ENCODE measurements at regions not wholly inside any gene's neighbourhood (a gene's known extent, or its start where the extent isn't known, plus 50 kb on each side); places are given as distances from the start of the nearest gene placed in this dataset.
"Not testable (repeated sequence)": the region's sequence is repeated elsewhere in the genome, so short reads cannot be mapped to it uniquely, and the experiment has no call there.

DNA sequence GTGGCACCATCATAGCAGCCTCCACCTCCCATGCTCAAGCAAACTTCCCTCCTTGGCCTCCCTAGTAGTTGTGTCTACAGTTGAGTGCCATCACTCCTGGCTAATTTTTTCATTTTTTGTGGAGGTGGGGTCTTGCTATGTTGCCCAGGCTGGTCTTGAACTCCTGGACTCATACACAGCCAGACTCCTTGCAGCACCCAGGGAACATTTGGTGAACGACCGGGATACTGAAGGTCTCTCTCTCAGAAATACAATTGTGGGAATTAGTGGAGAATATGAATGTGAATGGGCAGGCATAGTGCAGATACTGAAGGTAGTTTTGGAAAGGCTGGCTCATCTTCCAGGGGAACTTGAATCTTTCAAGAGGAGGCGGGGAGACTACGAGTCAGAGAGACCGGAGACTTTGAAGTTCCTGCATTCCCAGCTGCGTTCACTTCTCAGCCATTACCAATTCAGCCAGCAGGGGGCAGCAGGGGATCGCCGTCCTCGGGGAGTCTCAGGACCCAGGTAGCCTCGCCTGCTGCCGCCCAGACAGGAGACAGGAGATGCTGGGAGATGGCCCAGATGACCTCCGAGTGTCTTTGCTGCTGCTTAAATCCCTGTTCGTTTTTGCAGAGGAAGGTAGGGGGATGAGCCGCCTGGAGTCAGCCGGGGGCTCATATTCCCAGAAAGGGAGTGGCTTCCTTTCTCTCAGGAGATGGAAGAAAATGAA is 68.6 kb downstream of the HAPSTR1 start:
- Histone ChIP-seq H3K4me3 (ENCODE audit: low read depth in 1 of 2, low read length in 2 of 2) (no peak overlapping the region), H3K4me1 (ENCODE audit: insufficient read depth, low read length) (peaks cover 4% of the 10 kb centered on the region), H3K79me2 (ENCODE audit: insufficient read depth, low read length) (no peaks in the 10 kb centered on the region), H4K20me1 (ENCODE audit: insufficient read depth, low read length) (0 out of 2 replicates have a peak, but pooled peaks cover 2% of the 10 kb centered on the region), H3K4me2 (ENCODE audit: insufficient read depth, low read length) (no peak overlapping the region), H2AFZ (ENCODE audit: low read depth, low read length) (no peak overlapping the region), H3K9me3 (ENCODE audit: insufficient read depth, low read length, severe bottlenecking) (no peaks in the 10 kb centered on the region), H3K36me3 (ENCODE audit: insufficient read depth, low read length) (no peaks in the 10 kb centered on the region), H3K27ac (ENCODE audit: low read length) (no peak overlapping the region), H3K9ac (ENCODE audit: low read depth, low read length) (no peak overlapping the region), H3K27me3 (ENCODE audit: insufficient read depth, low read length, poor library complexity) (no peaks in the 10 kb centered on the region)
- peak; percentile 71 for ATAC-seq (ENCODE audit: insufficient read depth, low read depth)
- peak; percentile 63 for DNase-seq
- TF ChIP-seq, protein P1, sequence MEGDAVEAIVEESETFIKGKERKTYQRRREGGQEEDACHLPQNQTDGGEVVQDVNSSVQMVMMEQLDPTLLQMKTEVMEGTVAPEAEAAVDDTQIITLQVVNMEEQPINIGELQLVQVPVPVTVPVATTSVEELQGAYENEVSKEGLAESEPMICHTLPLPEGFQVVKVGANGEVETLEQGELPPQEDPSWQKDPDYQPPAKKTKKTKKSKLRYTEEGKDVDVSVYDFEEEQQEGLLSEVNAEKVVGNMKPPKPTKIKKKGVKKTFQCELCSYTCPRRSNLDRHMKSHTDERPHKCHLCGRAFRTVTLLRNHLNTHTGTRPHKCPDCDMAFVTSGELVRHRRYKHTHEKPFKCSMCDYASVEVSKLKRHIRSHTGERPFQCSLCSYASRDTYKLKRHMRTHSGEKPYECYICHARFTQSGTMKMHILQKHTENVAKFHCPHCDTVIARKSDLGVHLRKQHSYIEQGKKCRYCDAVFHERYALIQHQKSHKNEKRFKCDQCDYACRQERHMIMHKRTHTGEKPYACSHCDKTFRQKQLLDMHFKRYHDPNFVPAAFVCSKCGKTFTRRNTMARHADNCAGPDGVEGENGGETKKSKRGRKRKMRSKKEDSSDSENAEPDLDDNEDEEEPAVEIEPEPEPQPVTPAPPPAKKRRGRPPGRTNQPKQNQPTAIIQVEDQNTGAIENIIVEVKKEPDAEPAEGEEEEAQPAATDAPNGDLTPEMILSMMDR (IDR thresholded peaks at IDR 0.05; ENCODE audit: borderline replicate concordance, extremely low read depth, low read length, poor library complexity, severe bottlenecking) = peak; percentile 73
- no peak for TF ChIP-seq EZH2 (IDR thresholded peaks at IDR 0.05; ENCODE audit: borderline replicate concordance, low read depth, low read length, severe bottlenecking)

DNA sequence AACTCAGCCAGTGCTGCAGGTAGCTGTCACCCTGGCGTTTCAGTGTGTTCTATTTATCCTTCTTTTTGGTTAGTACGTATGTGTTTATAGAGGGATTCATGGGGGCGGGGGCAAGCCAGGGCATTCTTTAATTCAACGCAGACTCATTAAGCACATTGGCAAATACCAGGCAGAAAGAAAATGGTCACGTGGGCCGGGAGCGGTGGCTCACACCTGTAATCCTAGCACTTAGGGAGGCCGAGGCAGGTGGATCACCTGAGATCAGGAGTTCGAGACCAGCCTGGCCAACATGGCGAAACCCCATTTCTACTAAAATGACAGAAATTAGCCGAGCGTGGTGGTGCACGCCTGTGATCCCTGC is 69.1 kb downstream of the HAPSTR1 start:
- Histone ChIP-seq H3K4me3 (ENCODE audit: low read depth in 1 of 2, low read length in 2 of 2) (no peak overlapping the region), H3K4me1 (ENCODE audit: insufficient read depth, low read length) (no peaks in the 10 kb centered on the region), H3K9me3 (ENCODE audit: insufficient read depth, low read length, severe bottlenecking) (no peaks in the 10 kb centered on the region), H3K27me3 (ENCODE audit: insufficient read depth, low read length, poor library complexity) (no peaks in the 10 kb centered on the region), H3K36me3 (ENCODE audit: insufficient read depth, low read length) (no peaks in the 10 kb centered on the region), H3K27ac (ENCODE audit: low read length) (no peak overlapping the region), H3K9ac (ENCODE audit: low read depth, low read length) (no peak overlapping the region), H3K79me2 (ENCODE audit: insufficient read depth, low read length) (no peaks in the 10 kb centered on the region), H2AFZ (ENCODE audit: low read depth, low read length) (no peak overlapping the region), H3K4me2 (ENCODE audit: insufficient read depth, low read length) (no peak overlapping the region), H4K20me1 (ENCODE audit: insufficient read depth, low read length) (no peaks in the 10 kb centered on the region)
- no peak for ATAC-seq (ENCODE audit: insufficient read depth, low read depth)
- no peak for DNase-seq
- TF ChIP-seq, protein P1 (IDR thresholded peaks at IDR 0.05; ENCODE audit: borderline replicate concordance, extremely low read depth, low read length, poor library complexity, severe bottlenecking) = no peak
- TF ChIP-seq EZH2 (IDR thresholded peaks at IDR 0.05; ENCODE audit: borderline replicate concordance, low read depth, low read length, severe bottlenecking) = no peak

DNA sequence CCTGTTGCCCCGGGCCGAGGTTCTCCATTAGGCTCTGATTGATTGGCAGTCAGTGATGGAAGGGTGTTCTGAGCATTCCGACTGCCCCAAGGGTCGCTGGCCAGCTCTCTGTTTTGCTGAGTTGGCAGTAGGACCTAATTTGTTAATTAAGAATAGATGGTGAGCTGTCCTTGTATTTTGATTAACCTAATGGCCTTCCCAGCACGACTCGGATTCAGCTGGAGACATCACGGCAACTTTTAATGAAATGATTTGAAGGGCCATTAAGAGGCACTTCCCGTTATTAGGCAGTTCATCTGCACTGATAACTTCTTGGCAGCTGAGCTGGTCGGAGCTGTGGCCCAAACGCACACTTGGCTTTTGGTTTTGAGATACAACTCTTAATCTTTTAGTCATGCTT is 74.2 kb downstream of the HAPSTR1 start:
- H3K9ac ChIP-seq (ENCODE audit: low read depth, low read length) = no peak overlapping the region
- TF ChIP-seq, protein P1 (IDR thresholded peaks at IDR 0.05; ENCODE audit: borderline replicate concordance, extremely low read depth, low read length, poor library complexity, severe bottlenecking) = no peak
- TF ChIP-seq EZH2 (IDR thresholded peaks at IDR 0.05; ENCODE audit: borderline replicate concordance, low read depth, low read length, severe bottlenecking) = no peak
- no peak overlapping the region for H3K27ac ChIP-seq (ENCODE audit: low read length)
- ATAC-seq (ENCODE audit: insufficient read depth, low read depth) = no peak
- DNase-seq = no peak
- H4K20me1 ChIP-seq (ENCODE audit: insufficient read depth, low read length) = no peaks in the 10 kb centered on the region
- no peaks in the 10 kb centered on the region for H3K79me2 ChIP-seq (ENCODE audit: insufficient read depth, low read length)
- H3K27me3 ChIP-seq (ENCODE audit: insufficient read depth, low read length, poor library complexity) = no peaks in the 10 kb centered on the region
- no peak overlapping the region for H3K4me2 ChIP-seq (ENCODE audit: insufficient read depth, low read length)
- H3K36me3 ChIP-seq (ENCODE audit: insufficient read depth, low read length) = no peaks in the 10 kb centered on the region
- H2AFZ ChIP-seq (ENCODE audit: low read depth, low read length) = no peak overlapping the region
- H3K9me3 ChIP-seq (ENCODE audit: insufficient read depth, low read length, severe bottlenecking) = no peaks in the 10 kb centered on the region
- H3K4me1 ChIP-seq (ENCODE audit: insufficient read depth, low read length) = no peaks in the 10 kb centered on the region
- no peak overlapping the region for H3K4me3 ChIP-seq (ENCODE audit: low read depth in 1 of 2, low read length in 2 of 2)

DNA sequence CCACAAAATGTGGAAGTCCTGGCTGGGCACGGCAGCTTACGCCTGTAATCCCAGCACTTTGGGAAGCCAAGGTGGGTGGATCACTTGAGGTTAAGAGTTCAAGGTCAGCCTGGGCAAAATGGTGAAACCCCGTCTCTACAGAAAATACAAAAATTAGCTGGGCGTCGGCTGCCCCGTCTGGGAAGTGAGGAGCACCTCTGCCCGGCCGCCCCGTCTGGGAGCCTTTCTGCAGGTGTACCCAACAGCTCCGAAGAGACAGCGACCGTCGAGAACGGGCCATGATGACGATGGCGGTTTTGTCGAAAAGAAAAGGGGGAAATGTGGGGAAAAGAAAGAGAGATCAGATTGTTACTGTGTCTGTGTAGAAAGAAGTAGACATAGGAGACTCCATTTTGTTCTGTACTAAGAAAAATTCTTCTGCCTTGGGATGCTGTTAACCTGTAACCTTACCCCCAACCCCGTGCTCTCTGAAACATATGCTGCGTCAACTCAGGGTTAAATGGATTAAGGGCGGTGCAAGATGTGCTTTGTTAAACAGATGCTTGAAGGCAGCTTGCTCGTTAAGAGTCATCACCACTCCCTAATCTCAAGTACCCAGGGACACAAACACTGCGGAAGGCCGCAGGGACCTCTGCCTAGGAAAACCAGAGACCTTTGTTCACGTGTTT is 75.0 kb downstream of the HAPSTR1 start:
- H3K9me3 ChIP-seq (ENCODE audit: insufficient read depth, low read length, severe bottlenecking); H3K4me3 ChIP-seq (ENCODE audit: low read depth in 1 of 2, low read length in 2 of 2); ATAC-seq (ENCODE audit: insufficient read depth, low read depth); H3K27me3 ChIP-seq (ENCODE audit: insufficient read depth, low read length, poor library complexity); H3K4me2 ChIP-seq (ENCODE audit: insufficient read depth, low read length); H2AFZ ChIP-seq (ENCODE audit: low read depth, low read length); H3K9ac ChIP-seq (ENCODE audit: low read depth, low read length); H3K27ac ChIP-seq (ENCODE audit: low read length); H3K4me1 ChIP-seq (ENCODE audit: insufficient read depth, low read length); H4K20me1 ChIP-seq (ENCODE audit: insufficient read depth, low read length); H3K36me3 ChIP-seq (ENCODE audit: insufficient read depth, low read length); DNase-seq; H3K79me2 ChIP-seq (ENCODE audit: insufficient read depth, low read length): not testable (repeated sequence)

Data from DND-41 (cell line).